ENCODE measurements at regions not wholly inside any gene's neighbourhood (a gene's known extent, or its start where the extent isn't known, plus 50 kb on each side); places are given as distances from the start of the nearest gene placed in this dataset.
A peak's percentile ranks its signal among the peaks of the same experiment; 100 is the strongest.

DNA sequence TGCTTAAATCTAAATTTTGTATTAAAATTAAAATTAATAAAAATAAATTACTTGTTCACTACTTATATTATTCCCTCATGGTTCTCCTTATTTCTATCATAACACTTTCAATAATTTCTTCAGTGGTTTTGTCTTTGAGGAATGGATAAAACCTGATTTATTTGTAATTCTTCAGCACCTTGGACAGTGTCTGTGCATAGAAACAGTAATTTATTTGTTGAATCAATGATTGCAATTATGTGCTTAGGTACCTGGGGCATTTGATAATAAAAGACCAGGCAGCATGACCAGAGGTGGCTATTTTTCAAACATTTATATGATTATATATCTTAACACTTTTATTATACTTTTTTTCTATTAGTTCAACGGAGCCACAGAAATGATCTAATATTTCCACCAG, 1062.7 kb downstream of the DSC3 start:
- no peak overlapping the region for H3K9ac ChIP-seq (ENCODE audit: control insufficient read depth, insufficient read depth, low read length)
- FAIRE-seq (no peak), ATAC-seq (no peak), DNase-seq (ENCODE audit: low read depth, low spot score) (no peak)
- H3K4me3 ChIP-seq, result no peak overlapping the region
- no peaks in the 10 kb centered on the region for H3K4me1 ChIP-seq (ENCODE audit: control insufficient read depth, insufficient read depth, low read length)
- POLR2A ChIA-PET, result no interaction called here
- 38% methylated on average over 1 of the region's 1 CpG for WGBS (ENCODE audit: insufficient coverage, insufficient replicate concordance, low lambda C conversion rate, missing lambda C conversion rate)
- H3K9me3 ChIP-seq (replicated peaks; ENCODE audit: control insufficient read depth, insufficient read depth, low read length), result no peaks in the 10 kb centered on the region
- RAD21 ChIA-PET (ENCODE audit: unreplicated experiment), result no interaction called here
- no TSS peak for BruUV-seq (replicated peaks)
- SMC1A ChIA-PET (ENCODE audit: uncharacterized antibody, unreplicated experiment), result no interaction called here
- intact Hi-C loops (cut with micrococcal nuclease; ENCODE audit: unreplicated experiment) (no loop called here), in situ Hi-C loops (cut with MboI) (no loop called here)
- no peak overlapping the region for H3K27ac ChIP-seq (ENCODE audit: control insufficient read depth, insufficient read depth)
- CTCF ChIA-PET, result no interaction called here
- H3K27me3 ChIP-seq (replicated peaks in 1 of 2; ENCODE audit: control insufficient read depth in 2 of 2, insufficient read depth in 2 of 2, low read length in 1 of 2), result no peaks in the 10 kb centered on the region
- no peak overlapping the region for H3K4me2 ChIP-seq (ENCODE audit: control insufficient read depth, insufficient read depth)
- no peaks in the 10 kb centered on the region for H3K36me3 ChIP-seq (ENCODE audit: control insufficient read depth in 2 of 2, insufficient read depth in 2 of 2, low read length in 1 of 2)
- TF ChIP-seq, protein P1, sequence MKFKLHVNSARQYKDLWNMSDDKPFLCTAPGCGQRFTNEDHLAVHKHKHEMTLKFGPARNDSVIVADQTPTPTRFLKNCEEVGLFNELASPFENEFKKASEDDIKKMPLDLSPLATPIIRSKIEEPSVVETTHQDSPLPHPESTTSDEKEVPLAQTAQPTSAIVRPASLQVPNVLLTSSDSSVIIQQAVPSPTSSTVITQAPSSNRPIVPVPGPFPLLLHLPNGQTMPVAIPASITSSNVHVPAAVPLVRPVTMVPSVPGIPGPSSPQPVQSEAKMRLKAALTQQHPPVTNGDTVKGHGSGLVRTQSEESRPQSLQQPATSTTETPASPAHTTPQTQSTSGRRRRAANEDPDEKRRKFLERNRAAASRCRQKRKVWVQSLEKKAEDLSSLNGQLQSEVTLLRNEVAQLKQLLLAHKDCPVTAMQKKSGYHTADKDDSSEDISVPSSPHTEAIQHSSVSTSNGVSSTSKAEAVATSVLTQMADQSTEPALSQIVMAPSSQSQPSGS (IDR thresholded peaks at IDR 0.05; ENCODE audit: low read length), result no peak
- peak; percentile 66 for TF ChIP-seq REST (IDR thresholded peaks at IDR 0.05; ENCODE audit: low read depth, low read length)
- no peaks in the 10 kb centered on the region for H3K79me2 ChIP-seq (ENCODE audit: control insufficient read depth, insufficient read depth, low read length)
- H4K20me1 ChIP-seq (ENCODE audit: control insufficient read depth, insufficient read depth), result no peaks in the 10 kb centered on the region
- H2AFZ ChIP-seq (ENCODE audit: control insufficient read depth, low read depth, low read length), result no peak overlapping the region

DNA sequence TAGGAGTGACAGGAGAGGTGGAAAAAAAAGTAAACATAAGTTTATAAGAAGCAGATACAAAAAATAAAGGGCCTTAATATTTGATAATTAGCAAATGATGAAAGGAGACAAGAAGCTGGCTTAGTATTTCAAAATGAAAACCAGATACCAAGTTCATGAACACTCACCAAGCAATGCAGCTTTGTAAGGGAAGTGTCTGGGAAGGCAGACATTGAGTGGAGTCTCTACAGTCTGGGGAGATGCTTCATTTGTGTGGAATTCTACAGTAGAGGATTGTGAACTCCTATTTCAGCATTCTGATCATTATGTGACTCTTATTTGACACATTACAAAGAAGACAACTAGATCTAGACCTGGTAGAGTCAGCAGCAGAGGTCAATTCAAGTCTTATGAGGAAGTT, 1072.7 kb downstream of the DSC3 start:
- TF ChIP-seq NFIC (IDR thresholded peaks at IDR 0.05; ENCODE audit: low read depth, low read length), result no peak
- TF ChIP-seq HDGF (IDR thresholded peaks at IDR 0.05), result no peak
- TF ChIP-seq ESRRA (IDR thresholded peaks at IDR 0.05; ENCODE audit: low read length), result no peak
- no peak for TF ChIP-seq SKIL (IDR thresholded peaks at IDR 0.05; ENCODE audit: low read depth, poor library complexity, severe bottlenecking)
- TF ChIP-seq MAX (IDR thresholded peaks at IDR 0.05; ENCODE audit: low read depth, low read length), result no peak
- TF ChIP-seq MLLT1 (IDR thresholded peaks at IDR 0.05), result no peak
- TF ChIP-seq SUZ12 (IDR thresholded peaks at IDR 0.05; ENCODE audit: unreplicated experiment), result no peak
- Histone ChIP-seq H3K27ac (ENCODE audit: control insufficient read depth, insufficient read depth) (no peak overlapping the region), H3K9me3 (replicated peaks; ENCODE audit: control insufficient read depth, insufficient read depth, low read length) (no peaks in the 10 kb centered on the region), H3K27me3 (replicated peaks in 1 of 2; ENCODE audit: control insufficient read depth in 2 of 2, insufficient read depth in 2 of 2, low read length in 1 of 2) (no peaks in the 10 kb centered on the region), H2AFZ (ENCODE audit: control insufficient read depth, low read depth, low read length) (no peak overlapping the region), H3K79me2 (ENCODE audit: control insufficient read depth, insufficient read depth, low read length) (no peaks in the 10 kb centered on the region), H3K36me3 (ENCODE audit: control insufficient read depth in 2 of 2, insufficient read depth in 2 of 2, low read length in 1 of 2) (no peaks in the 10 kb centered on the region), H3K4me1 (ENCODE audit: control insufficient read depth, insufficient read depth, low read length) (no peaks in the 10 kb centered on the region), H3K4me2 (ENCODE audit: control insufficient read depth, insufficient read depth) (no peak overlapping the region), H4K20me1 (ENCODE audit: control insufficient read depth, insufficient read depth) (no peaks in the 10 kb centered on the region), H3K9ac (ENCODE audit: control insufficient read depth, insufficient read depth, low read length) (no peak overlapping the region), H3K4me3 (no peak overlapping the region)
- intact Hi-C loops (cut with micrococcal nuclease; ENCODE audit: unreplicated experiment) (no loop called here), in situ Hi-C loops (cut with MboI) (no loop called here)
- no peak for ATAC-seq
- FAIRE-seq, result no peak
- no peak for DNase-seq (ENCODE audit: low read depth, low spot score)
- ChIA-PET SMC1A (ENCODE audit: uncharacterized antibody, unreplicated experiment) (no interaction called here), CTCF (no interaction called here), POLR2A (no interaction called here), RAD21 (ENCODE audit: unreplicated experiment) (no interaction called here)
- BruUV-seq (replicated peaks), result no TSS peak
